ENCODE measurements at regions not wholly inside any gene's neighbourhood (a gene's known extent, or its start where the extent isn't known, plus 50 kb on each side); places are given as distances from the start of the nearest gene placed in this dataset.

DNA sequence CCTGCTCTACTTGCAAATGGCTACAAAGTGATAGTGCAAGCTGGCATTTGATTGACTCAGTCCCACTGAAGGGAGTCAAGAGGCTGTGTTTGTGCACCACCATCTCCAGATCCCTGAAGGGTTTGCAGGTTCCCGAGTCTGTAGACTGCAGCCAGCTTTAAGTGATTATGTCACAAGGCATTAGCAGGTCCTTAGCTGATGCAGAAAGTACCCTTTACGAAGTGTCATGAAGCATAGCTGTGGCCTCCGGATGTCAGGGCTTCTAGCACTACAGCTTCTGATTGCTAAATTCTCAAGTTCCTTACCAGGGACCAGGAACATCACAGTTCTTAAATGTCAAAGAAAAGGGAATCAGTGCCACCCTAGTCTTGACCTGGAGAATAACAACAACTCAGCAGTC, 311.3 kb upstream of the TRPC7 start:
- Mint-ChIP-seq H3K36me3 (no peaks in the 10 kb centered on the region), H3K27ac (no peak overlapping the region), H3K27me3 (ENCODE audit: low read depth in 2 of 2) (no peaks in the 10 kb centered on the region), H3K4me3 (no peak overlapping the region), H3K4me1 (no peaks in the 10 kb centered on the region), H3K9me3 (peaks cover 4 to 11% of the 10 kb centered on the region in 2 donors)
- Histone ChIP-seq H3K27ac (ENCODE audit: low read length) (no peak overlapping the region), H3K9me3 (ENCODE audit: control insufficient read depth, insufficient read depth, low read length) (no peaks in the 10 kb centered on the region), H3K4me1 (ENCODE audit: control insufficient read depth, insufficient read depth, low read length) (no peaks in the 10 kb centered on the region), H3K36me3 (ENCODE audit: control insufficient read depth, insufficient read depth, low read length) (no peaks in the 10 kb centered on the region), H3K27me3 (ENCODE audit: control insufficient read depth, insufficient read depth, low read length) (no peaks in the 10 kb centered on the region), H3K4me3 (ENCODE audit: low read length) (no peak overlapping the region)
- WGBS (ENCODE audit: insufficient coverage): 77% methylated on average over 3 of the region's 3 CpGs
- TF ChIP-seq, protein P1, sequence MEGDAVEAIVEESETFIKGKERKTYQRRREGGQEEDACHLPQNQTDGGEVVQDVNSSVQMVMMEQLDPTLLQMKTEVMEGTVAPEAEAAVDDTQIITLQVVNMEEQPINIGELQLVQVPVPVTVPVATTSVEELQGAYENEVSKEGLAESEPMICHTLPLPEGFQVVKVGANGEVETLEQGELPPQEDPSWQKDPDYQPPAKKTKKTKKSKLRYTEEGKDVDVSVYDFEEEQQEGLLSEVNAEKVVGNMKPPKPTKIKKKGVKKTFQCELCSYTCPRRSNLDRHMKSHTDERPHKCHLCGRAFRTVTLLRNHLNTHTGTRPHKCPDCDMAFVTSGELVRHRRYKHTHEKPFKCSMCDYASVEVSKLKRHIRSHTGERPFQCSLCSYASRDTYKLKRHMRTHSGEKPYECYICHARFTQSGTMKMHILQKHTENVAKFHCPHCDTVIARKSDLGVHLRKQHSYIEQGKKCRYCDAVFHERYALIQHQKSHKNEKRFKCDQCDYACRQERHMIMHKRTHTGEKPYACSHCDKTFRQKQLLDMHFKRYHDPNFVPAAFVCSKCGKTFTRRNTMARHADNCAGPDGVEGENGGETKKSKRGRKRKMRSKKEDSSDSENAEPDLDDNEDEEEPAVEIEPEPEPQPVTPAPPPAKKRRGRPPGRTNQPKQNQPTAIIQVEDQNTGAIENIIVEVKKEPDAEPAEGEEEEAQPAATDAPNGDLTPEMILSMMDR (IDR thresholded peaks at IDR 0.05): no peak
- ATAC-seq (no peak), DNase-seq (no peak)
- intact Hi-C loops (cut with micrococcal nuclease): no loop called here

GRCh38 chr5:136675769-136676168, 310.4 kb upstream of the TRPC7 start:
- TF ChIP-seq, protein P1 (IDR thresholded peaks at IDR 0.05): no peak
- no peak overlapping the region for H3K4me3 Mint-ChIP-seq
- DNase-seq (no peak), ATAC-seq (no peak)
- H3K27ac Mint-ChIP-seq: no peak overlapping the region
- no peaks in the 10 kb centered on the region for H3K36me3 Mint-ChIP-seq
- Histone ChIP-seq H3K27ac (ENCODE audit: low read length) (no peak overlapping the region), H3K4me1 (ENCODE audit: control insufficient read depth, insufficient read depth, low read length) (no peaks in the 10 kb centered on the region), H3K9me3 (ENCODE audit: control insufficient read depth, insufficient read depth, low read length) (no peaks in the 10 kb centered on the region), H3K27me3 (ENCODE audit: control insufficient read depth, insufficient read depth, low read length) (no peaks in the 10 kb centered on the region), H3K4me3 (ENCODE audit: low read length) (no peak overlapping the region), H3K36me3 (ENCODE audit: control insufficient read depth, insufficient read depth, low read length) (no peaks in the 10 kb centered on the region)
- intact Hi-C loops (cut with micrococcal nuclease): no loop called here
- H3K9me3 Mint-ChIP-seq: peaks cover 4 to 8% of the 10 kb centered on the region in 2 donors
- H3K4me1 Mint-ChIP-seq: no peaks in the 10 kb centered on the region
- no peaks in the 10 kb centered on the region for H3K27me3 Mint-ChIP-seq (ENCODE audit: low read depth in 2 of 2)

GRCh38 chr5:136674178-136674577, 308.8 kb upstream of the TRPC7 start:
- Mint-ChIP-seq H3K27me3 (ENCODE audit: low read depth in 2 of 2) (no peaks in the 10 kb centered on the region), H3K36me3 (no peaks in the 10 kb centered on the region), H3K4me3 (no peak overlapping the region), H3K9me3 (peaks cover 2 to 8% of the 10 kb centered on the region in 2 donors), H3K4me1 (no peaks in the 10 kb centered on the region), H3K27ac (no peak overlapping the region)
- DNase-seq (no peak), ATAC-seq (no peak)
- TF ChIP-seq, protein P1 (IDR thresholded peaks at IDR 0.05): no peak
- H3K4me3 ChIP-seq (ENCODE audit: low read length): no peak overlapping the region
- H3K36me3 ChIP-seq (ENCODE audit: control insufficient read depth, insufficient read depth, low read length): no peaks in the 10 kb centered on the region
- intact Hi-C loops (cut with micrococcal nuclease): no loop called here
- no peaks in the 10 kb centered on the region for H3K27me3 ChIP-seq (ENCODE audit: control insufficient read depth, insufficient read depth, low read length)
- H3K4me1 ChIP-seq (ENCODE audit: control insufficient read depth, insufficient read depth, low read length): no peaks in the 10 kb centered on the region
- H3K27ac ChIP-seq (ENCODE audit: low read length): no peak overlapping the region
- no peaks in the 10 kb centered on the region for H3K9me3 ChIP-seq (ENCODE audit: control insufficient read depth, insufficient read depth, low read length)
- 86% methylated on average over 2 of the region's 4 CpGs for WGBS (ENCODE audit: insufficient coverage)

- Mint-ChIP-seq H3K9me3 (peaks cover 0 to 4% of the 10 kb centered on the region in 2 donors), H3K4me3 (no peak overlapping the region), H3K36me3 (no peaks in the 10 kb centered on the region), H3K27me3 (ENCODE audit: low read depth in 2 of 2) (no peaks in the 10 kb centered on the region), H3K27ac (no peak overlapping the region), H3K4me1 (no peaks in the 10 kb centered on the region)
- intact Hi-C loops (cut with micrococcal nuclease): no loop called here
- TF ChIP-seq, protein P1 (IDR thresholded peaks at IDR 0.05): no peak
- Histone ChIP-seq H3K4me3 (ENCODE audit: low read length) (no peak overlapping the region), H3K27ac (ENCODE audit: low read length) (no peak overlapping the region), H3K9me3 (ENCODE audit: control insufficient read depth, insufficient read depth, low read length) (no peaks in the 10 kb centered on the region), H3K36me3 (ENCODE audit: control insufficient read depth, insufficient read depth, low read length) (no peaks in the 10 kb centered on the region), H3K4me1 (ENCODE audit: control insufficient read depth, insufficient read depth, low read length) (no peaks in the 10 kb centered on the region), H3K27me3 (ENCODE audit: control insufficient read depth, insufficient read depth, low read length) (no peaks in the 10 kb centered on the region)
- no peak for DNase-seq
- no peak for ATAC-seq
- WGBS (ENCODE audit: insufficient coverage): 81% methylated on average over 2 of the region's 2 CpGs
Observed at GRCh38 chr5:136667789-136668188, 302.4 kb upstream of the TRPC7 start.

Measured in natural killer cell (primary cell).